ENCODE measurements at regions not wholly inside any gene's neighbourhood (a gene's known extent, or its start where the extent isn't known, plus 50 kb on each side); places are given as distances from the start of the nearest gene placed in this dataset.

DNA sequence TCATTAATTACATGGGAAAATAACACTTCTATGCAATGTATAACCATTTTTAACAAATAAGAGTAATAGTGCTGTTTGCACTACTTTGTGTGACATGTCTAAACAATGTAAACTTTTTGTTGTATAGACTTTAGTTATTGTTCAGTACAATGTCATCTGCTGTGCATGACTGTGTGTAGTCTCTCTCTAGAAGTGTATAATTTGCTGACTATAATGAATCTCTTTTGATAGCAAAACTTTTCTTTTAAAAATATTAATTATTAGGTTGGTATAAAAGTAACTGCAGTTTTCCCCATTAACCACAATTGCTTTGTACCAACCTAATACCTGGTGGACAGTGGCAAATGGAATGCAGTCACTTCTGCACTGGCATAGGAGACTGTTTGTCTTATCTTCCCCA, 124.2 kb upstream of the SGK1 start:
- no peak for ATAC-seq
- H3K4me3 Mint-ChIP-seq, result no peak overlapping the region

DNA sequence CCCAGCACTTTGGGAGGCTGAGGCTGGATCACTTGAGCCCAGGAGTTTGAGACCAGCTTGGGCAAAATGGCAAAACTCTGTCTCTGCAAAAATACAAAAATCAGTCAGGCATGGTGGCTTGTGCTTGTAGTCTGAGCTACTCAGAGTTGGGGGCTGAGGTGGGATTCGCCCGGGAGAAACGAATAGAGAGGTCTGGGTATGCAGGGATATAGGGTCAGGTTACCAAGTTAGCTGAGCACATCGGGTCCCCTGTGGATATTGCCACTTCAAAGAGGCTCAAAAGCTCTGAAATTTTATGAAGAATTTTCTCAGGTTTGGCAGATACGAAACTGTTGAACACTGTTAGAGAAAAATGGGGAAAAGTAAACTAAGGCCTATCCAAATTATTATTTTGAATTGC, 120.9 kb upstream of the SGK1 start:
- Mint-ChIP-seq H3K36me3 (ENCODE audit: low read depth) (no peaks in the 10 kb centered on the region), H3K9me3 (no peaks in the 10 kb centered on the region), H3K4me3 (no peak overlapping the region), H3K27me3 (no peaks in the 10 kb centered on the region), H3K4me1 (ENCODE audit: low read depth) (peaks cover 29% of the 10 kb centered on the region), H3K27ac (no peak overlapping the region)
- TF ChIP-seq, protein P1, sequence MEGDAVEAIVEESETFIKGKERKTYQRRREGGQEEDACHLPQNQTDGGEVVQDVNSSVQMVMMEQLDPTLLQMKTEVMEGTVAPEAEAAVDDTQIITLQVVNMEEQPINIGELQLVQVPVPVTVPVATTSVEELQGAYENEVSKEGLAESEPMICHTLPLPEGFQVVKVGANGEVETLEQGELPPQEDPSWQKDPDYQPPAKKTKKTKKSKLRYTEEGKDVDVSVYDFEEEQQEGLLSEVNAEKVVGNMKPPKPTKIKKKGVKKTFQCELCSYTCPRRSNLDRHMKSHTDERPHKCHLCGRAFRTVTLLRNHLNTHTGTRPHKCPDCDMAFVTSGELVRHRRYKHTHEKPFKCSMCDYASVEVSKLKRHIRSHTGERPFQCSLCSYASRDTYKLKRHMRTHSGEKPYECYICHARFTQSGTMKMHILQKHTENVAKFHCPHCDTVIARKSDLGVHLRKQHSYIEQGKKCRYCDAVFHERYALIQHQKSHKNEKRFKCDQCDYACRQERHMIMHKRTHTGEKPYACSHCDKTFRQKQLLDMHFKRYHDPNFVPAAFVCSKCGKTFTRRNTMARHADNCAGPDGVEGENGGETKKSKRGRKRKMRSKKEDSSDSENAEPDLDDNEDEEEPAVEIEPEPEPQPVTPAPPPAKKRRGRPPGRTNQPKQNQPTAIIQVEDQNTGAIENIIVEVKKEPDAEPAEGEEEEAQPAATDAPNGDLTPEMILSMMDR (IDR thresholded peaks at IDR 0.05), result no peak
- intact Hi-C loops (cut with micrococcal nuclease), result loop anchor here (5.0 kb wide), 1 partner anchor 192 kb away; no protein-coding TSS in a partner anchor
- CTCF ChIA-PET, result interaction anchor here (1.1 to 3.2 kb wide), 3 partner anchors 12 to 202 kb away, joined by 3 to 19 read pairs (median 4); no protein-coding TSS in a partner anchor
- DNase-seq, result no peak
- POLR2A ChIA-PET, result no interaction called here
- ATAC-seq, result no peak

More for the DNA sequence above, 124.2 kb upstream of the SGK1 start:
- Mint-ChIP-seq H3K36me3 (ENCODE audit: low read depth) (no peaks in the 10 kb centered on the region), H3K9me3 (no peaks in the 10 kb centered on the region), H3K27me3 (no peaks in the 10 kb centered on the region), H3K4me1 (ENCODE audit: low read depth) (peaks cover 13% of the 10 kb centered on the region), H3K27ac (no peak overlapping the region)
- intact Hi-C loops (cut with micrococcal nuclease), result no loop called here
- ChIA-PET CTCF (no interaction called here), POLR2A (no interaction called here)
- DNase-seq, result no peak
- TF ChIP-seq, protein P1 (IDR thresholded peaks at IDR 0.05), result no peak

DNA sequence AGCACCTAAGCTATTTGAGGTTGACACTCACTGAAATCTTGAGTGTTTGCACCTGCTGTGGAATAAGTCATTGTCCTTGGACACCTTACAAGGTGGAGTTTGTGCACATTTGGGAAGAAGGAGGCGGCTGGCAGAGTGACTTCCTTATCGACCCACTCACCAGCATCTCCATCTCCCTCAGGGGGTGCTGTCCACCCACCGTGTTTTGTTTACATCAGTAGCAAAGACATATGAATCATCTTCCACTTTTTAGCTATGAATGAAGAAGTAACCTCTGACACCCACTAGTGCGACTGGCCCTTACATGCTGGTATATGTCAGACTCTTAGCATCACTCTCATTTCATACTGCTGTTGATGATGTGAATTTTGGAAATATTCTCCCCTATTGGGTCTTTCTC, 119.5 kb upstream of the SGK1 start:
- DNase-seq (peak; percentile 74), ATAC-seq (peak; percentile 65)
- Mint-ChIP-seq H3K9me3 (no peaks in the 10 kb centered on the region), H3K27me3 (no peaks in the 10 kb centered on the region), H3K4me1 (ENCODE audit: low read depth) (peaks cover 29% of the 10 kb centered on the region), H3K36me3 (ENCODE audit: low read depth) (no peaks in the 10 kb centered on the region), H3K27ac (peak overlapping the region; percentile 88), H3K4me3 (peak overlapping the region; percentile 5)
- intact Hi-C loops (cut with micrococcal nuclease), result loop anchor here (2.0 to 5.0 kb wide), 2 partner anchors 190 to 263 kb away; no protein-coding TSS in a partner anchor
- ChIA-PET CTCF (interaction anchor here (0.9 to 3.2 kb wide), 13 partner anchors 9 to 503 kb away, joined by 3 to 19 read pairs (median 3); no protein-coding TSS in a partner anchor), POLR2A (interaction anchor here (0.7 to 1.3 kb wide), 3 partner anchors 11 to 85 kb away, joined by 3 read pairs; no protein-coding TSS in a partner anchor)
- TF ChIP-seq, protein P1 (IDR thresholded peaks at IDR 0.05), result no peak

DNA sequence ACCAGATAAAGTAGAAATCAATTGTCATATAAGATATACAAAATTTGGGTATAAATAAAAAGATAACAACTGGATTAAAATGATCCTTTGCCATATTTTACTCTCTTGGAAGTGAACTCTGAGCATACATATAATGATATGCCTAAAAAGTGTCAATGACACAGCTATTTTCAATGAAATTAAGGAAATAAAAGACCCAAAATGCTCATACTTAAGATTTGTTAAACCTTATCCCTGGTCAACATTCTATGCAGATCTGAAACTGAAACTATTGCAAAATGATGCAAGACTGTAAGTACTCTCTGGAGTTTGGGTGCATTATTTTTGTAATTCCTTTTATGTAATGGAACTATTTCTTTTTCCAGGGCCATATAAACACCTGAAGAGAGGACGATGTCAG, 119.0 kb upstream of the SGK1 start:
- intact Hi-C loops (cut with micrococcal nuclease), result loop anchor here (2.0 to 5.0 kb wide), 2 partner anchors 190 to 262 kb away; no protein-coding TSS in a partner anchor
- ATAC-seq, result no peak
- TF ChIP-seq, protein P1 (IDR thresholded peaks at IDR 0.05), result no peak
- DNase-seq, result no peak
- Mint-ChIP-seq H3K27me3 (no peaks in the 10 kb centered on the region), H3K36me3 (ENCODE audit: low read depth) (no peaks in the 10 kb centered on the region), H3K4me1 (ENCODE audit: low read depth) (peaks cover 29% of the 10 kb centered on the region), H3K9me3 (no peaks in the 10 kb centered on the region), H3K27ac (peak overlapping the region; percentile 88), H3K4me3 (peak overlapping the region; percentile 5)
- POLR2A ChIA-PET, result interaction anchor here (0.7 to 1.3 kb wide), 2 partner anchors 26 to 84 kb away, joined by 3 read pairs; no protein-coding TSS in a partner anchor
- CTCF ChIA-PET, result interaction anchor here (1.0 to 3.2 kb wide), 9 partner anchors 19 to 313 kb away, joined by 3 to 19 read pairs (median 4); no protein-coding TSS in a partner anchor

DNA sequence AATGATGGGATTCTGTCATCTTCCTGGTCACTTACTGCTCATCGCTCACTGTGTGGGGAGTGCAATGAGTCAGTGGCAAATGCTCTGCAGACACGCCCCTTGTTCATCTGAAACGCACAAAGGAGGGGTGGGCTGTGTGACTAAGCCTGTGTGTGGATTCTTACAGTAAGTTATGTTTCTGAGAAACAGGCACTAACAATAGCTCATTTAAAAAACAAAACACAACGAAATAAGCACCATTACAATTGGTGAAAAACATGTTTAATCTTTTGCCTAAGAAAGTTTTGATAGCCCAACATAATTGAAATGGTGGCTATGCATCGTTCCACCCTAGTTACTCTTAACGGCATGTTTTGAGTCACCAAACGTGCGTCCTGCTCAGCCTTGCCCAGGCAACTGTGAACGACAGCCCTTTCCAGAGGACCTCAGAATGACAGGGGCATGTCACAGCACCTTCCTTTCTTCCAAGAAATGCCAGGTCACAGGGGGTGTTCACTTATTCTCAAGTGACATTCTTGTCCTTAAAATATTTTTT, 118.4 kb upstream of the SGK1 start:
- Mint-ChIP-seq H3K36me3 (ENCODE audit: low read depth) (no peaks in the 10 kb centered on the region), H3K27ac (peak overlapping the region; percentile 88), H3K9me3 (no peaks in the 10 kb centered on the region), H3K4me1 (ENCODE audit: low read depth) (peaks cover 29% of the 10 kb centered on the region), H3K4me3 (peak overlapping the region; percentile 60), H3K27me3 (no peaks in the 10 kb centered on the region)
- TF ChIP-seq, protein P1 (IDR thresholded peaks at IDR 0.05), result no peak
- ChIA-PET CTCF (interaction anchor here (1.2 to 3.2 kb wide), 5 partner anchors 30 to 313 kb away, joined by 3 to 19 read pairs (median 4); no protein-coding TSS in a partner anchor), POLR2A (interaction anchor here (1.1 kb wide), 1 partner anchor 225 kb away, joined by 3 read pairs; no protein-coding TSS in a partner anchor)
- intact Hi-C loops (cut with micrococcal nuclease), result loop anchor here (2.0 to 5.0 kb wide), 2 partner anchors 189 to 262 kb away; no protein-coding TSS in a partner anchor
- ATAC-seq (peak; percentile 91), DNase-seq (peak; percentile 87)
